ENCODE measurements at regions not wholly inside any gene's neighbourhood (a gene's known extent, or its start where the extent isn't known, plus 50 kb on each side); places are given as distances from the start of the nearest gene placed in this dataset.

- no peak for TF ChIP-seq CTCF (conservative IDR thresholded peaks at IDR 0.05 in 1 of 2, IDR thresholded peaks at IDR 0.05 in 1 of 2; ENCODE audit: extremely low read depth in 1 of 2, insufficient read depth in 1 of 2, low read depth in 1 of 2, low read length in 2 of 2)
- no peak for TF ChIP-seq EZH2 (IDR thresholded peaks at IDR 0.05; ENCODE audit: borderline replicate concordance, low read length)
Observed at GRCh38 chr9:30356221-30356620, 2028.2 kb upstream of the ACO1 start.

All from mammary epithelial cell (primary cell).